Skeletal muscle tissue (tissue), 3 donors: ENCODE measurements at regions not wholly inside any gene's neighbourhood (a gene's known extent, or its start where the extent isn't known, plus 50 kb on each side); places are given as distances from the start of the nearest gene placed in this dataset.

Source experiments
- H3K27ac ChIP-seq: one replicate; pipeline ENCODE4 v1.7.0; 2013; ENCODE audit warnings: mild to moderate bottlenecking, low read depth, low read length, inconsistent platforms
- H3K27me3 ChIP-seq, 3 donors: one replicate each; pipeline ENCODE4 v1.7.0; 2013; ENCODE audit warnings: low read length in 3 of 3; ENCODE audit not compliant: control insufficient read depth in 3 of 3, insufficient read depth in 3 of 3
- H3K36me3 ChIP-seq, 3 donors: one replicate each; pipeline ENCODE4 v1.7.0; 2013; ENCODE audit warnings: low read length in 3 of 3; ENCODE audit not compliant: control insufficient read depth in 3 of 3, insufficient read depth in 3 of 3
- H3K4me1 ChIP-seq, 3 donors: one replicate each; pipeline ENCODE4 v1.7.0; 2013; ENCODE audit warnings: low read length in 3 of 3, mild to moderate bottlenecking in 3 of 3; ENCODE audit not compliant: control insufficient read depth in 3 of 3, insufficient read depth in 3 of 3
- H3K4me3 ChIP-seq, 3 donors: one replicate each; pipeline ENCODE4 v1.7.0; 2013; ENCODE audit warnings: low read length in 3 of 3
- H3K9ac ChIP-seq, 3 donors: one replicate each; pipeline ENCODE4 v1.7.0; 2013; ENCODE audit warnings: low read length in 3 of 3, mild to moderate bottlenecking in 3 of 3, moderate library complexity in 2 of 3, low read depth in 1 of 3
- H3K9me3 ChIP-seq, 3 donors: one replicate each; pipeline ENCODE4 v1.7.0; 2013; ENCODE audit warnings: low read length in 3 of 3; ENCODE audit not compliant: control insufficient read depth in 3 of 3
- donor health status: Osteomylitis.

GRCh38 chr4:140239311-140239710 lies 85.3 kb upstream of the MAML3 start:
- peak overlapping the region in 2 of 3 donors; percentile 38 to 42 for H3K4me3 ChIP-seq
- peaks cover 50 to 56% (median 52%) of the 10 kb centered on the region in 3 donors for H3K4me1 ChIP-seq
- H3K36me3 ChIP-seq: no peaks in the 10 kb centered on the region
- H3K27ac ChIP-seq: peak overlapping the region; percentile 94
- H3K27me3 ChIP-seq: no peaks in the 10 kb centered on the region
- H3K9ac ChIP-seq: peak overlapping the region in 2 of 3 donors; percentile 12 to 80
- no peaks in the 10 kb centered on the region for H3K9me3 ChIP-seq

DNA sequence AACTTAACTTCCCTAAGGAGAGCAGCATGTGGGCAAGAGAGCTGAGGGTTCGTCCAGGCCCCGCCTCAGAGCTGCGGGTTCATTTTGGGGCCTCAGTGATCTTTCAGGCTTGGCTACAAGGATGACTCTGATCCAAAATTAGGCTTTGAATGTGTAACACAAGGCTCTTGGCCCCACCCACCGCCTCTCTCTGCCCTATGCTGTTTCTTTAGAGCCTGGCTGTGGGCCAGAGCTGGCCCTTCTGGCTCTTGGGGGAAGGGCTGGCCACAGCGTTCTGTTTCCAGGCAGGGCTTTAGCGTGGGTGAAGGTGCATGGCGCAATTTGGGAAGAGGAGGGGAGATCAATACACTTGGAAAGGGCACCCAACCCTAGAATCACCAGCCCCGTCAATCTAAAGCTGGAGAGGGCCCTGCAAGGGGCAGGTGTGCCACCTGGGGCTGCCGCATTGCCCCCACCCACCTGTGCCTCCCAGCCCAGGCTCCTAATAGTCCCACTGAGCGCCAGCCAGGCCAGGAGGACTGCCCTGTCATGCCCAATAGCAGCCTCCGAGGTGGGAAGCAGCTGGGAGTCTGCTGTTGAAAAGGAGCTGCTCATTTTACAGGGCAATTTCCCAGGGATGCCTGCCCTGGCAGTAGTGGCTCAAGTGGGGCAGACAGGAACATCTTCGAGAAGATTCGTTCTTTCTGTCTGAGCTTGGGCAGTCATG lies 84.5 kb upstream of the MAML3 start:
- H3K27me3 ChIP-seq: no peaks in the 10 kb centered on the region
- H3K36me3 ChIP-seq: no peaks in the 10 kb centered on the region
- peak overlapping the region; percentile 69 to 80 (median 69) for H3K9ac ChIP-seq
- no peaks in the 10 kb centered on the region for H3K9me3 ChIP-seq
- peaks cover 48 to 63% (median 56%) of the 10 kb centered on the region in 3 donors for H3K4me1 ChIP-seq
- H3K27ac ChIP-seq: peak overlapping the region; percentile 94
- H3K4me3 ChIP-seq: peak overlapping the region; percentile 38 to 71 (median 57)

DNA sequence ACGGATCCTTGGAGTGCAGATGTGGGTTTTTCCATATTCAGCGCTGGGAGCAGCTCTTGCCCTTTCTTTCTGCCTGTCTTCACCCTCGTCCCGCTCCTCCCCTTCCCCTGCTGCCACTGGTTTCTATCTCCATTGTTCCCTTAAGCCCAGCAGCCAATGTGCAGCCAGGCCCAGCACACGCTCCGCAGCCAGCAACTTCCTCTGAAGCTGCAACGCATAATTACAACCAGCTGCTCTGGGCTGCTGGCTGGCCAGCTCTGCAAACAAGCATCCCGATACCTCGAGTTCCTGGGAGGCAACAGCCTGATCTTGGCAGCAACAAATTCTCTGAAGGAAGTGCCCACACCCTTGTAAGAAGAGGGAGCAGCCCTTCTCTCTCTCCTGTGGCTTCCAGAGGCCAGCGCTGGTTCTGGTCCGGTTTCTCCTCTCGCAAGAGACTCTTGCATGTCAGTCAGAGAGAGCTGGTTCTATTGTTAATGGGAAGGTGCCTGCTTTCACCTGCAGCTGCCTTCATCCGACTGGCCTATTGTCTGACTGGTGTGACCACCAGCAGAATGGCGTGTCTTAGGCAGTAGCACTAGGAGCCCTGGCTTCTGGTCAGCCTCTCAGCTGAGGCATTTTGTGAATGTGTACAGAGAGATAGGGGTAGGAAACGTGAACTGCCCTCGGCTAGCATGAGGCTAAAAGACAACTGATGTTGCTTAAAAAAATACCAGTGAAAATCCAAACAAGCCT lies 83.8 kb upstream of the MAML3 start:
- peaks cover 42 to 57% (median 52%) of the 10 kb centered on the region in 3 donors for H3K4me1 ChIP-seq
- no peaks in the 10 kb centered on the region for H3K36me3 ChIP-seq
- peak overlapping the region; percentile 38 to 71 (median 57) for H3K4me3 ChIP-seq
- no peaks in the 10 kb centered on the region for H3K27me3 ChIP-seq
- no peaks in the 10 kb centered on the region for H3K9me3 ChIP-seq
- peak overlapping the region; percentile 69 to 80 (median 69) for H3K9ac ChIP-seq
- H3K27ac ChIP-seq: peak overlapping the region; percentile 94

DNA sequence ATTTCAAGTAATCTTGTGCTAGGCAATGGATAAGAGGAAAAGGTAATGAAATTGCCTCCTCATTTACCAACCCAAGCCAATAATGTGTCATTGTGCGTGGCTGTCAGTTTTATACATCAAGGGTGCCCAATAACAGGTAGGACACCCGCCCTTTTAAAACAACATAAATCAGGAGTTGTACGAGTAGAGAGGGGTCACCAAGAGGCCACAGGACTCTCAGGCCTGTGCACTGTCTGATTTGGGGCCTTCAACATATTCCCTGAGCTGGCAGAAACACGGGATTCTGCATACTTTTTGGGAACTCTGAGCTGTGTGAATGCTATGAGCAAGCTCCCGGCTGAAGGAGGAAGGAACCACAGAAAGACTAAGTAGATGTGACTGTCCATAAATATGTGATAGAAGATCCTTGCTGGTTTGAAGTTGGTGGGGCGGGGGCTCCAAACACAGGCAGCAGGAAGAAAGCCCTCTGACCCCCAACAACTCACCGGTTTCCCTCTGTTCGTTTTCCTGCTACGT lies 82.7 kb upstream of the MAML3 start:
- Histone ChIP-seq H3K4me1 (peaks cover 39 to 53% (median 49%) of the 10 kb centered on the region in 3 donors), H3K9me3 (no peaks in the 10 kb centered on the region), H3K27me3 (no peaks in the 10 kb centered on the region), H3K27ac (peak overlapping the region; percentile 94), H3K4me3 (no peak overlapping the region), H3K36me3 (no peaks in the 10 kb centered on the region), H3K9ac (no peak overlapping the region)

DNA sequence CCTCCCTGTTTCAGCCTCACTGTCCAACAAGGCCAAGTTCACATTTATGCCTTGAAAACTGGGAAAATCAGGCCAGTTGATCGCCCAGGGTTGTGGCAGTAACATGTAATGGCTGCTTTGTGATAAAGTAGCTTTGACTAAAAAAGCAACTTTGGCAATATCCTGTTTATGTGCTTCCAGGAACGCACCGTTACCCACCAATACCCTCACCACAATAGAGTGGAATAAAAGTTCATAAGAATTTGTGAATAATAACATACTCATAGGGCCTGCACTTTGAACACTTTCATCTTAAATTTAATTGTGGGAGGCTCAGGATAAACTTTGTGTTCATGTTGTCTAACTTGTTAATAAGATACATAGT lies 80.7 kb upstream of the MAML3 start:
- no peaks in the 10 kb centered on the region for H3K36me3 ChIP-seq
- H3K27me3 ChIP-seq: no peaks in the 10 kb centered on the region
- no peak overlapping the region for H3K4me3 ChIP-seq
- H3K4me1 ChIP-seq: peaks cover 31 to 44% (median 41%) of the 10 kb centered on the region in 3 donors
- H3K27ac ChIP-seq: no peak overlapping the region
- H3K9me3 ChIP-seq: no peaks in the 10 kb centered on the region
- no peak overlapping the region for H3K9ac ChIP-seq

GRCh38 chr4:140233791-140234696 lies 80.1 kb upstream of the MAML3 start:
- H3K27ac ChIP-seq: peak overlapping the region; percentile 17

DNA sequence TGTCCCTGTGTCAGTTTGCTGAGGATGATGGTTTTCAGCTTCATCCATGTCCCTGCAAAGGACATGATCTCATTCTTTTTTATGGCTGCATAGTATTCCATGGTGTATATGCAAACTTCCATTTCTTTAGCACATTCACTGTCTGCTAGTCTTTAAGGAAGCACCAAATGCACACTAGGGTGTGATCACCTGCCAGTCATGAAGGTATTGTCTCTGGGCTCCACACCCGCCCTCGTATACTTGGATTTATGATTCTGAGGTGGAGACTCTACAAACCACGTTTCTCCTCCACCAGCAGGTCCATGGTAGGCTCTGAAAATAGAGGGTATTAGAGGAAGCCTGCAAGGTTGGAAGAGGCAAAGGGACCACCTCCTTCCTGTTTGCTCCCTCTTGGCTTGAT lies 75.9 kb upstream of the MAML3 start:
- Histone ChIP-seq H3K9ac (no peak overlapping the region), H3K4me1 (peaks cover 0 to 11% (median 7%) of the 10 kb centered on the region in 3 donors), H3K27ac (no peak overlapping the region), H3K4me3 (no peak overlapping the region), H3K27me3 (no peaks in the 10 kb centered on the region), H3K9me3 (no peaks in the 10 kb centered on the region), H3K36me3 (no peaks in the 10 kb centered on the region)

More at GRCh38 chr4:140233791-140234696, 80.1 kb upstream of the MAML3 start:
- Histone ChIP-seq H3K4me1 (peaks cover 24 to 38% (median 34%) of the 10 kb centered on the region in 3 donors), H3K9ac (no peak overlapping the region), H3K4me3 (no peak overlapping the region), H3K9me3 (no peaks in the 10 kb centered on the region), H3K36me3 (no peaks in the 10 kb centered on the region), H3K27me3 (no peaks in the 10 kb centered on the region)

GRCh38 chr4:140227286-140227685 lies 73.3 kb upstream of the MAML3 start:
- no peaks in the 10 kb centered on the region for H3K36me3 ChIP-seq
- no peaks in the 10 kb centered on the region for H3K9me3 ChIP-seq
- H3K4me1 ChIP-seq: no peaks in the 10 kb centered on the region
- no peak overlapping the region for H3K27ac ChIP-seq
- no peak overlapping the region for H3K4me3 ChIP-seq
- H3K9ac ChIP-seq: no peak overlapping the region
- no peaks in the 10 kb centered on the region for H3K27me3 ChIP-seq

DNA sequence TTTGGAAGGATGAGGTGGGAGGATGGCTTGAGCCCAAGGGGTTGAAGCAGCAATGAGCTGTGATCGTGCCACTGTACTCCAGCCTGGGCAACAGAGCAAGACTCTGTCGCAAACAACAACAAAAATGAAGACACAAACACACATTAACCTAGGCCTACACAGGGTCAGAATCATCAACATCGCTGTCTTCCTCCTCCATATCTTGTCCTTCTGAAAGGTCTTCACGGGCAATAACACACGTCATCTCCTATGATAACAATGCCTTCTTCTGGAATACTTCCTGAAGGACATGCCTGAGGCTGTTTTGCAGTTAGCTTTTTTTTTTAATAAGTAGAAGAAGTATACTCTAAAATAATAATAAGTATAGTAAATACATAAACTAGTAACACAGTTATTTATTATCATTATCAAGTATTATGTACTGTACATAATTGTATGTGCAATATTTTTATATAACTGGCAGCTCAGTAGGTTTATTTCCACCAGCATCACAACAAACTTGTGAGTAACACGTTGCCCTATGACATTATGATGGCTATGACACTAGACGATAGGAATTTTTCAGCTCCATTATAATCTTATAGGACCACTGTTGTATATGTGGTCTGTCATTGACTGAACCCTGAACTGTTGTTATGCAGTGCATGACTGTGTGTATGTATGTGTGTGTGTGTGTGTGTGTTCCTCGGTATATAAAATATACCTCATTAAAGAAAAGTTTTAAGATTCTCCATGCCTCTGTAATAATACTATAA lies 69.2 kb upstream of the MAML3 start:
- H3K9me3 ChIP-seq: no peaks in the 10 kb centered on the region
- H3K27me3 ChIP-seq: no peaks in the 10 kb centered on the region
- no peak overlapping the region for H3K9ac ChIP-seq
- no peaks in the 10 kb centered on the region for H3K4me1 ChIP-seq
- H3K4me3 ChIP-seq: no peak overlapping the region
- H3K36me3 ChIP-seq: no peaks in the 10 kb centered on the region
- H3K27ac ChIP-seq: no peak overlapping the region
